PFSK-1 (cell line): ENCODE measurements at regions not wholly inside any gene's neighbourhood (a gene's known extent, or its start where the extent isn't known, plus 50 kb on each side); places are given as distances from the start of the nearest gene placed in this dataset.

ENCODE experiments used
- FOXP2 ChIP-seq: optimal IDR thresholded peaks from 2 replicates; pipeline ENCODE3; 2011; ENCODE audit warnings: borderline replicate concordance, control low read depth, inconsistent platforms; ENCODE audit not compliant: insufficient read depth; ENCODE audit errors: extremely low read length, extremely low read depth
- POLR2AphosphoS5 ChIP-seq: IDR thresholded peaks from 2 replicates; pipeline ENCODE4 v1.6.1; 2012; ENCODE audit warnings: low read depth, mild to moderate bottlenecking, control low read depth, low read length, moderate library complexity
- SIN3A ChIP-seq: IDR thresholded peaks from 2 replicates; pipeline ENCODE4 v1.6.1; 2012; ENCODE audit warnings: mild to moderate bottlenecking, low read length, moderate library complexity, borderline replicate concordance; ENCODE audit not compliant: insufficient read depth
- TAF1 ChIP-seq: IDR thresholded peaks from 2 replicates; pipeline ENCODE4 v1.6.1; 2012; ENCODE audit warnings: low read length, control low read depth, borderline replicate concordance; ENCODE audit not compliant: insufficient read depth
- TF ChIP-seq, protein P1 (sequence below), 2 experiments: IDR thresholded peaks; 2 replicates each; pipeline versions ENCODE4 v1.6.1 to v1.8.0; 2011 to 2012; ENCODE audit warnings: low read depth in 2 of 2, low read length in 2 of 2, control low read depth in 1 of 2, inconsistent platforms in 1 of 2, mild to moderate bottlenecking in 1 of 2, moderate library complexity in 1 of 2; ENCODE audit not compliant: insufficient read depth in 1 of 2

DNA sequence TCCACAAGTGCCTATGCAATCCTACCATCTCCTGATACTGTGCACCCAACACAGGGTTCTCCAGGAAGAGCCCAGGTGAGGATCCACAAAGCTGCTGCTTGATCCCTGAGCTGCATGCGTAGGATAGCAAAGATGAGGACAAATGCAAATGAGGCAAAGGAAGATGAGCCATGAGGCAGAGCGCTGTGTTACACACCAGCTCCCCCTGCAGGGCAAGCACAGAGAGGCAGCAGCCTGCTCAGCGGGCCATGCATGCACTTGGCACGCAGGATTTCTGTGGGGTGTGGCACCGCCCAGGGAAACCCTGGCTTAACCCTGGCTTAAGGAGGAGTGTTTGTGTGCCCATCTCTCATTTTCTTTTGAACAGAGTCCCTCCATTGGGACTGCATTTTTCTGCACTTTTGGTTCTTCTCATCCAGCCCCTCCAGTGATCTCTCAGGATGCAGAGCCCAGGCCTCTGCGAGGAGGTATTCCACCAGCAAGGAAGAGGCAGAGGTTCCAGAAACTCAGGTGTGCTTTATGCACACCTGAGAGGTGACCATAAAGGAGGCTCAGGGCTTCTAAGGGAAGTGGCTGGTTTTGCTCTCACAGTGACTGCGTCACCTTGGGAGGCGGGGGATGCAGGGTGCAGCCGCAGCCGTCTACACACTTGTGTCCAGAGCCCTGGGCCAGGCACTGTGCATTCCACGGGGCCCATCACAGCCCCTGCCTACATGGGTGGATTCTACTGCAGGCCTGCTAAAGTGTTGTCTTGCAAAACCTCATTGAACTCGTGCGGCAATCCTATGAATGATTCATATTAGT, 973.3 kb upstream of the TMEM132C start:
- TF ChIP-seq POLR2AphosphoS5 = no peak
- TF ChIP-seq, protein P1, sequence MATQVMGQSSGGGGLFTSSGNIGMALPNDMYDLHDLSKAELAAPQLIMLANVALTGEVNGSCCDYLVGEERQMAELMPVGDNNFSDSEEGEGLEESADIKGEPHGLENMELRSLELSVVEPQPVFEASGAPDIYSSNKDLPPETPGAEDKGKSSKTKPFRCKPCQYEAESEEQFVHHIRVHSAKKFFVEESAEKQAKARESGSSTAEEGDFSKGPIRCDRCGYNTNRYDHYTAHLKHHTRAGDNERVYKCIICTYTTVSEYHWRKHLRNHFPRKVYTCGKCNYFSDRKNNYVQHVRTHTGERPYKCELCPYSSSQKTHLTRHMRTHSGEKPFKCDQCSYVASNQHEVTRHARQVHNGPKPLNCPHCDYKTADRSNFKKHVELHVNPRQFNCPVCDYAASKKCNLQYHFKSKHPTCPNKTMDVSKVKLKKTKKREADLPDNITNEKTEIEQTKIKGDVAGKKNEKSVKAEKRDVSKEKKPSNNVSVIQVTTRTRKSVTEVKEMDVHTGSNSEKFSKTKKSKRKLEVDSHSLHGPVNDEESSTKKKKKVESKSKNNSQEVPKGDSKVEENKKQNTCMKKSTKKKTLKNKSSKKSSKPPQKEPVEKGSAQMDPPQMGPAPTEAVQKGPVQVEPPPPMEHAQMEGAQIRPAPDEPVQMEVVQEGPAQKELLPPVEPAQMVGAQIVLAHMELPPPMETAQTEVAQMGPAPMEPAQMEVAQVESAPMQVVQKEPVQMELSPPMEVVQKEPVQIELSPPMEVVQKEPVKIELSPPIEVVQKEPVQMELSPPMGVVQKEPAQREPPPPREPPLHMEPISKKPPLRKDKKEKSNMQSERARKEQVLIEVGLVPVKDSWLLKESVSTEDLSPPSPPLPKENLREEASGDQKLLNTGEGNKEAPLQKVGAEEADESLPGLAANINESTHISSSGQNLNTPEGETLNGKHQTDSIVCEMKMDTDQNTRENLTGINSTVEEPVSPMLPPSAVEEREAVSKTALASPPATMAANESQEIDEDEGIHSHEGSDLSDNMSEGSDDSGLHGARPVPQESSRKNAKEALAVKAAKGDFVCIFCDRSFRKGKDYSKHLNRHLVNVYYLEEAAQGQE (IDR thresholded peaks at IDR 0.05; ENCODE audit: insufficient read depth in 1 of 2, low read depth in 2 of 2, low read length in 2 of 2) = no peak
- TF ChIP-seq TAF1 = no peak
- TF ChIP-seq SIN3A = no peak
- no peak for TF ChIP-seq FOXP2

DNA sequence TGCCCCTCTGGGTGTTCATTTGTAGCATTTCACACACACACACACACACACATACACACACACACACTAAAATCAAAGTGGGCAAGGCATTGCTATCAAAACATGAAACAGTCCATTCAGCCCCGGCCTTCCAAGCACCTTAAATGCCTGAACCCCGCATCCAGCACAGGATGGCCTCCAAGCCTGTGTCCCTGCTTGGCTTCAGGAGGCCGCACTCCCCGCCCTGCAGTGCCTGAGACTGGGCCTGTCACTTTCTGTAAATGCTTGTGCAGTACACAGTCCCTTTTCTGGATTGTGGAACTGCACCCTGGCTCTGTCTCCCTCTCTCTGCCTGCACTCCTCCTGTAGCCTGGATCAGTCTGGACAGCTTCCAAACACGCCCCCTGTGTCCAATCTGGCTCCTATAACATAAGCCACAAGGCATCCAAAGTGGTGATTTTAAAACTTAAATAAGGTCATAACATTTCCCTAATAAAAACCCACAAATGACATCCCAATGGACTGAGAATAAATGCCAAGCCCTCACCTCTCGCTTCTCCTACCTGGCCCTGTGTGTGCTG, 972.2 kb upstream of the TMEM132C start:
- TF ChIP-seq, protein P1 (IDR thresholded peaks at IDR 0.05; ENCODE audit: insufficient read depth in 1 of 2, low read depth in 2 of 2, low read length in 2 of 2) = no peak
- no peak for TF ChIP-seq SIN3A
- no peak for TF ChIP-seq FOXP2
- TF ChIP-seq TAF1 = no peak
- TF ChIP-seq POLR2AphosphoS5 = no peak

DNA sequence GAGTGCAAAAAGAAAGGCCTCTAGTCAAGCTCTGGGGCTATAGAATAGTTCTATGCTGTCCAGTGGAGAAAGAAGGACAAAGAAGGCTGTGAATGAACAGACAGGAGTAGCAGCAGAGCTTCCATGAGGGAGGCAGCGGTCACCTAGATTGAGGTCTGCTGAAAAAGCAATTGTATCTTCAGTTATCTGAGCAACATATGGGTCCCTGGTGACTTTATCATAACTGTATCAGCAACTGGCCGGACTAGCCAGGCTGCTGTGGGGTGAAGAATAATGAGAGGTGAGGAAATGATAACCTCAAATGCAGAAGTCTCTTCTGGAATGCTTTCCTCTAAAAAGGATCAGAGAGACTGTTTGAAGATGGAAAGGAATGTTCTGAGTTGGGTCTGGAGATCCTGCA, 971.3 kb upstream of the TMEM132C start:
- TF ChIP-seq, protein P1 (IDR thresholded peaks at IDR 0.05; ENCODE audit: insufficient read depth in 1 of 2, low read depth in 2 of 2, low read length in 2 of 2) = no peak

DNA sequence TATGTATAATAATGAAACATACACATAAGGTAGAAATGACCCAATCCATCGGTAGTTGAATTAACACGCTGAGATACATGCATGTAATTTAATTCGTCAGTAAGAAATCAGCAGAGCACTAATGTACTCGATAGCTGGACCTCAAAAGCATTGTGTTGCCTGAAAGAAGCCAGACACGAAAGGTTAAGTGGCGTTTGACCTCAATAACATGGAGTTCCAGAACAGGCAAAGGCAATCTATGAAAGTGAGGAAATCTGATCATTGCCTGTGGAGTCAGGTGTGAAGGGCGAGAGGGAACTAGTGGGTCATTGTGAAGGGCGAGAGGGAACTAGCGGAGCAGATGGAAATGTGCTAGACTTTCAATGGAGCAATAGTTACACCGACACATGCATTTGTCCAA, 970.4 kb upstream of the TMEM132C start:
- no peak for TF ChIP-seq SIN3A
- TF ChIP-seq, protein P1 (IDR thresholded peaks at IDR 0.05; ENCODE audit: insufficient read depth in 1 of 2, low read depth in 2 of 2, low read length in 2 of 2) = no peak
- TF ChIP-seq POLR2AphosphoS5 = no peak
- TF ChIP-seq FOXP2 = no peak

DNA sequence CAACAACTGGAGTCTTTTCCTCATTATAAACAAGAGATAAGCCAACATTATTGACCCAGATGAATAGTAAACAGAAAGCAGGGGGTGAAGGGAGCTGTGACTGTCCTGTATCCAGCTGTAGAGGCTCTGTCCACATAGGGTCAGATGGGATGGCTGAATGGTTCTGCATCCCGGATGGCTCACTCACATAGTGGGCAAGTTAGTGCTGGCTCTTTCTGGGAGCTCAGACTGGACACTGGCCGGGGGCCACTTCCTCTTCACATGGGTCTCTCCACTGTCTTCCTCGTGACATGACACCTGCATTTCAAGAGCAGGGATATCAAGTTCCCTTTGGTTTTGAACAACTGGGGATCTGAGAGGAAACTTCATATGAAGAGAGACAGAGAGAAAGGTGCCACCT, 969.6 kb upstream of the TMEM132C start:
- TF ChIP-seq POLR2AphosphoS5 = no peak
- no peak for TF ChIP-seq FOXP2
- no peak for TF ChIP-seq TAF1
- TF ChIP-seq SIN3A = no peak
- TF ChIP-seq, protein P1 (IDR thresholded peaks at IDR 0.05; ENCODE audit: insufficient read depth in 1 of 2, low read depth in 2 of 2, low read length in 2 of 2) = no peak
